ENCODE measurements at regions not wholly inside any gene's neighbourhood (a gene's known extent, or its start where the extent isn't known, plus 50 kb on each side); places are given as distances from the start of the nearest gene placed in this dataset.

GRCh38 chr3:147007736-147008245 is 398.6 kb downstream of the ZIC4 start:
- TF ChIP-seq EZH2phosphoT487 (IDR thresholded peaks at IDR 0.05; ENCODE audit: borderline replicate concordance) (no peak), CTCF (conservative IDR thresholded peaks at IDR 0.05; ENCODE audit: low read length) (no peak)
